KMS-11 (cell line): ENCODE measurements at regions not wholly inside any gene's neighbourhood (a gene's known extent, or its start where the extent isn't known, plus 50 kb on each side); places are given as distances from the start of the nearest gene placed in this dataset.

ENCODE experiments used
- H2AFZ ChIP-seq: fragments of 200-600 bp; sonication (generic); 2 replicates; pipeline ENCODE4 v1.6.1; 2016; ENCODE audit warnings: antibody characterized with exemption, mixed run types, low read depth
- H3K27ac ChIP-seq: fragments of 200-600 bp; sonication (generic); 2 replicates; pipeline ENCODE4 v1.6.1; 2016; ENCODE audit warnings: mild to moderate bottlenecking, mixed run types
- H3K27me3 ChIP-seq: fragments of 200-600 bp; sonication (generic); 2 replicates; pipeline ENCODE4 v1.6.1; 2017; ENCODE audit warnings: mild to moderate bottlenecking, low read depth, mixed run types, moderate library complexity; ENCODE audit not compliant: insufficient read depth
- H3K36me3 ChIP-seq: fragments of 200-600 bp; sonication (generic); 2 replicates; pipeline ENCODE4 v1.6.1; 2017; ENCODE audit warnings: mild to moderate bottlenecking, mixed run types; ENCODE audit not compliant: insufficient read depth
- H3K4me1 ChIP-seq: fragments of 200-600 bp; sonication (generic); 2 replicates; pipeline ENCODE4 v1.6.1; 2016; ENCODE audit warnings: mild to moderate bottlenecking, low read depth, mixed run types; ENCODE audit not compliant: poor library complexity, severe bottlenecking
- H3K4me2 ChIP-seq: fragments of 200-600 bp; sonication (generic); 2 replicates; pipeline ENCODE4 v1.7.0; 2016; ENCODE audit warnings: mild to moderate bottlenecking, mixed run types
- H3K4me3 ChIP-seq: fragments of 200-600 bp; sonication (generic); IDR thresholded peaks from 2 replicates; pipeline ENCODE4 v1.6.1; 2017; ENCODE audit warnings: low read depth, low read length, mixed read lengths; ENCODE audit not compliant: insufficient read depth
- H3K79me2 ChIP-seq: fragments of 200-600 bp; sonication (generic); 2 replicates; pipeline ENCODE4 v1.6.1; 2016; ENCODE audit warnings: low read depth, mixed run types; ENCODE audit not compliant: insufficient read depth
- H3K9ac ChIP-seq: fragments of 200-600 bp; sonication (generic); 2 replicates; pipeline ENCODE4 v1.6.1; 2016; ENCODE audit warnings: mild to moderate bottlenecking, mixed run types
- H4K20me1 ChIP-seq: fragments of 200-600 bp; sonication (generic); 2 replicates; pipeline ENCODE4 v1.6.1; 2016; ENCODE audit warnings: mild to moderate bottlenecking, mixed run types; ENCODE audit not compliant: insufficient read depth
- TF ChIP-seq, protein P1 (sequence below): fragments of 200-600 bp; sonication (generic); conservative IDR thresholded peaks from 2 replicates; pipeline ENCODE4 v1.6.1; 2017; ENCODE audit warnings: low read depth, mild to moderate bottlenecking, antibody characterized with exemption, low read length, moderate library complexity, mixed read lengths

DNA sequence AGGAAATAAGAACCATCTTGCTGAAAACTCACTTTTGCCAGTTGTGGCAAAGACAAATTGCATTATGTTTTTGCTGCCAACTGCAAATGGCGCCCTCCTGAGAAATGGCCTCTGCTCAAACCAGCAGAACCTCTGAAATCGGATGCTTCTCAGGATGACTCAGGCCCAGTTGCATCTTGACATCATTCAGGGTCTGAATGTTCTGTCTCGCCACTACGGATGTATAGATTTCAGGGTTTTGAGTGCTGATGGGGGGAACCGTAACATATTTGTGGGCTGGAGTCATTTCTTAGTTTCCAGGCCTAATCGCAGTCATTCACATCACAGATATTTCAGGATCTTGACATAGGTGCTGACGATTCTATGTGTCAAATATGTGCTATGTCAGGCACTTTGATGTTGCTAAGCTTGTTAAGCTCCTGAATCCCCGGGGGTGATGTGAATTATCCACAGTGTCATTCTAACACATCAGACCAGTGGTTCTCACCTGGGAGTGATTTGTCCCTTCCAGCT is 207.1 kb downstream of the NFATC2 start:
- H3K27me3 ChIP-seq = no peaks in the 10 kb centered on the region
- H3K4me1 ChIP-seq = peaks cover 23% of the 10 kb centered on the region
- peak overlapping the region; percentile 33; the same call in 1 of the 2 replicates for H3K9ac ChIP-seq
- no peaks in the 10 kb centered on the region for H3K36me3 ChIP-seq
- TF ChIP-seq, protein P1, sequence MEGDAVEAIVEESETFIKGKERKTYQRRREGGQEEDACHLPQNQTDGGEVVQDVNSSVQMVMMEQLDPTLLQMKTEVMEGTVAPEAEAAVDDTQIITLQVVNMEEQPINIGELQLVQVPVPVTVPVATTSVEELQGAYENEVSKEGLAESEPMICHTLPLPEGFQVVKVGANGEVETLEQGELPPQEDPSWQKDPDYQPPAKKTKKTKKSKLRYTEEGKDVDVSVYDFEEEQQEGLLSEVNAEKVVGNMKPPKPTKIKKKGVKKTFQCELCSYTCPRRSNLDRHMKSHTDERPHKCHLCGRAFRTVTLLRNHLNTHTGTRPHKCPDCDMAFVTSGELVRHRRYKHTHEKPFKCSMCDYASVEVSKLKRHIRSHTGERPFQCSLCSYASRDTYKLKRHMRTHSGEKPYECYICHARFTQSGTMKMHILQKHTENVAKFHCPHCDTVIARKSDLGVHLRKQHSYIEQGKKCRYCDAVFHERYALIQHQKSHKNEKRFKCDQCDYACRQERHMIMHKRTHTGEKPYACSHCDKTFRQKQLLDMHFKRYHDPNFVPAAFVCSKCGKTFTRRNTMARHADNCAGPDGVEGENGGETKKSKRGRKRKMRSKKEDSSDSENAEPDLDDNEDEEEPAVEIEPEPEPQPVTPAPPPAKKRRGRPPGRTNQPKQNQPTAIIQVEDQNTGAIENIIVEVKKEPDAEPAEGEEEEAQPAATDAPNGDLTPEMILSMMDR = peak; percentile 36; the same call in 1 of the 2 replicates
- no peaks in the 10 kb centered on the region for H4K20me1 ChIP-seq
- H3K4me2 ChIP-seq = peak overlapping the region; percentile 35; the same call in 1 of the 2 replicates
- H3K79me2 ChIP-seq = no peaks in the 10 kb centered on the region
- no peak overlapping the region for H3K4me3 ChIP-seq
- peak overlapping the region; percentile 7; the same call in 1 of the 2 replicates for H2AFZ ChIP-seq
- peak overlapping the region; percentile 84 for H3K27ac ChIP-seq

- H3K36me3 ChIP-seq = no peaks in the 10 kb centered on the region
- no peaks in the 10 kb centered on the region for H4K20me1 ChIP-seq
- peak overlapping the region; percentile 33; the same call in 1 of the 2 replicates for H3K9ac ChIP-seq
- TF ChIP-seq, protein P1 = no peak
- no peak overlapping the region for H3K4me3 ChIP-seq
- peak overlapping the region; percentile 84 for H3K27ac ChIP-seq
- peak overlapping the region; percentile 24; the same call in 1 of the 2 replicates for H3K4me2 ChIP-seq
- H3K4me1 ChIP-seq = peaks cover 23% of the 10 kb centered on the region
- no peaks in the 10 kb centered on the region for H3K79me2 ChIP-seq
- H3K27me3 ChIP-seq = no peaks in the 10 kb centered on the region
- H2AFZ ChIP-seq = 0 out of 2 replicates have a peak overlapping the region, but pooled peaks have one; percentile 9
These were observed 207.9 kb downstream of the NFATC2 start for GRCh38 chr20:51334609-51335008.

DNA sequence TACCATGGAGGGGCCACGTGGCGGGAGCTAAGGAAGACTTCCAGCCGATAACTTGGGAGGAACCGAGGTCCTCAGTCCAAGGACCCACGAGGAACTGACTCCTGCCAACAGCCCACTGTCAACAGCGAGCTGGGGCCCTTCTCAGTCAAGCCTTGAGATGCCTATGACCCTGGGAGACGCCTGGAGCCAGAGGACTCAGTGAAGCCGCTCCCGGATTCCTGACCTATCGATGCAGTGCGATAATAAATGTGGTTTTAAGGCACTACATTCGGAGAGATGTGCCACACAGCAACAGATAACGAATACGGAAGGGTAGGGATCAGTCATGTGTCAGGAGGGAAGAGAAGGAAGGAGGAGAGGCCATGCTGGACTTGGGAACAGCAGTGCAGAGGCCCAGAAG is 208.5 kb downstream of the NFATC2 start:
- Histone ChIP-seq H3K9ac (no peak overlapping the region), H2AFZ (no peak overlapping the region), H3K36me3 (no peaks in the 10 kb centered on the region), H3K27me3 (no peaks in the 10 kb centered on the region), H3K4me1 (peaks cover 23% of the 10 kb centered on the region), H3K4me3 (no peak overlapping the region), H3K4me2 (no peak overlapping the region), H3K27ac (no peak overlapping the region), H4K20me1 (no peaks in the 10 kb centered on the region), H3K79me2 (no peaks in the 10 kb centered on the region)
- TF ChIP-seq, protein P1 = no peak

GRCh38 chr20:51333446-51333845 is 209.1 kb downstream of the NFATC2 start:
- Histone ChIP-seq H3K79me2 (no peaks in the 10 kb centered on the region), H3K9ac (no peak overlapping the region), H3K4me2 (no peak overlapping the region), H3K4me1 (peaks cover 23% of the 10 kb centered on the region), H3K27ac (no peak overlapping the region), H3K4me3 (no peak overlapping the region), H3K36me3 (no peaks in the 10 kb centered on the region), H3K27me3 (no peaks in the 10 kb centered on the region), H2AFZ (no peak overlapping the region), H4K20me1 (no peaks in the 10 kb centered on the region)
- TF ChIP-seq, protein P1 = no peak
